ENCODE measurements at regions not wholly inside any gene's neighbourhood (a gene's known extent, or its start where the extent isn't known, plus 50 kb on each side); places are given as distances from the start of the nearest gene placed in this dataset.

DNA sequence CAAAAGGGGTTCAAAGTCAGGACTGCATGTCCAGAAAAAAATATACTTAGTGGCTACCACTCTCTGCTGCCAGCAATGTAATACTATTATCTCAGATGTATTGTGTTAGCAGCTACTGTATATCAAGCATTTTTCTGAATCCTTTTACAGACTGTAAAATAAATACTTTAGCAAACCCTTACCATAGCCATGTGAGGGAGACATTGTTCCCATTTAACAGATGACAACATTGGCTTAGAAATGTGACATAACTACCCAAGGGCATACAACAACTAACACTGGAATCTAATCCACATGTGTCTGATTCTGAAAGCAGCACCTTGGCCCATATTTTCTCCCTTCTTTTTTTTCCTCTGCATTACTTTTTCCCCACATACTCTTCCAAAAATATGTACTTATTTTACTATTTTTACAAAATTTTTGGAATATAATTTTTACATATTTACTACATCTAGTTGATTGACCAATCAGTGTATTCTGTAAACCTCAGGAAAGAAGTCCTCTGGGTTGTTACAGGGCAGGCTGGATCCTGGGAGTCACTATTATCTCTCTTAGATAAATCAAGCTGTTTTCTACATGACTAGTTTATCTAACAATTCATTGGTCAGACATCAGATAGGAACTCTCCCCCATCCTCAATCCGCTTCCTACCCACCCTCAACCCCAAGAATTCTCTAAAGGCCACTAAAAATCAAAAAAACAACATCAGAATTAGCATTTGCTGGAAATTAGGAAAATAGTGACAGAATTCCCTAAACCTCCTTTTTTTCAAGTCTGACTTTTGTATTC lies 154.1 kb downstream of the BTG1 start:
- TF ChIP-seq, protein P1, sequence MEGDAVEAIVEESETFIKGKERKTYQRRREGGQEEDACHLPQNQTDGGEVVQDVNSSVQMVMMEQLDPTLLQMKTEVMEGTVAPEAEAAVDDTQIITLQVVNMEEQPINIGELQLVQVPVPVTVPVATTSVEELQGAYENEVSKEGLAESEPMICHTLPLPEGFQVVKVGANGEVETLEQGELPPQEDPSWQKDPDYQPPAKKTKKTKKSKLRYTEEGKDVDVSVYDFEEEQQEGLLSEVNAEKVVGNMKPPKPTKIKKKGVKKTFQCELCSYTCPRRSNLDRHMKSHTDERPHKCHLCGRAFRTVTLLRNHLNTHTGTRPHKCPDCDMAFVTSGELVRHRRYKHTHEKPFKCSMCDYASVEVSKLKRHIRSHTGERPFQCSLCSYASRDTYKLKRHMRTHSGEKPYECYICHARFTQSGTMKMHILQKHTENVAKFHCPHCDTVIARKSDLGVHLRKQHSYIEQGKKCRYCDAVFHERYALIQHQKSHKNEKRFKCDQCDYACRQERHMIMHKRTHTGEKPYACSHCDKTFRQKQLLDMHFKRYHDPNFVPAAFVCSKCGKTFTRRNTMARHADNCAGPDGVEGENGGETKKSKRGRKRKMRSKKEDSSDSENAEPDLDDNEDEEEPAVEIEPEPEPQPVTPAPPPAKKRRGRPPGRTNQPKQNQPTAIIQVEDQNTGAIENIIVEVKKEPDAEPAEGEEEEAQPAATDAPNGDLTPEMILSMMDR (IDR thresholded peaks at IDR 0.05): no peak
- TF ChIP-seq POLR2A (IDR thresholded peaks at IDR 0.05): no peak
- ATAC-seq: peak; percentile 44 to 62 (median 52)
- no peaks in the 10 kb centered on the region for H3K9me3 ChIP-seq
- H3K4me1 ChIP-seq: no peaks in the 10 kb centered on the region
- H3K27ac ChIP-seq: no peak overlapping the region
- no peak for DNase-seq
- H3K27me3 ChIP-seq: no peaks in the 10 kb centered on the region
- intact Hi-C loops (cut with DNase I): no loop called here
- 100% methylated on average over 1 of the region's 1 CpG for WGBS (ENCODE audit: insufficient coverage, low coverage, low lambda C conversion rate, missing lambda C conversion rate)
- no peaks in the 10 kb centered on the region for H3K36me3 ChIP-seq
- H3K4me3 ChIP-seq: no peak overlapping the region

DNA sequence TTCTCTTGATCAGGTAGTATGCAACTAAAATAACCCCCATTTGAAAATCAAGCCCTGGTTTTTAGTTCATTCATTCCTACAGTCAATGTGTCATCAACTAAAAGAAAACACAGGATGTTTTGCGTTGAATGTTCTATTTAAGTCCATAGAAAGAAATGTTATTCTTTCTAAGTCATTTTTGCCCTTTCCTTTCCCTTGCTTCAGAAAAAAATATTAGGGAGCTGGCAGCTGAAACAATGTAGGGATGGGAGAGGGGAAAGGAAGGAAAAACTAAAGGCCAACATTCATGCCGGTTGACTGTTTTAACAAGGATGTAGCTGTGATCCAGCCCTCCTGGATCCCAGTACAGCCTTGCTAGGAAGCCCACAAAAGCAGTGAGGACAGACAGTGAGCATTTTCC lies 155.1 kb downstream of the BTG1 start:
- WGBS (ENCODE audit: insufficient coverage, low coverage, low lambda C conversion rate, missing lambda C conversion rate): 63% methylated on average over 2 of the region's 2 CpGs
- H3K27me3 ChIP-seq: no peaks in the 10 kb centered on the region
- DNase-seq (no peak), ATAC-seq (peak in 1 of 4 donors; percentile 28)
- no peaks in the 10 kb centered on the region for H3K36me3 ChIP-seq
- no peak overlapping the region for H3K27ac ChIP-seq
- no peaks in the 10 kb centered on the region for H3K9me3 ChIP-seq
- intact Hi-C loops (cut with DNase I): no loop called here
- H3K4me1 ChIP-seq: no peaks in the 10 kb centered on the region
- no peak overlapping the region for H3K4me3 ChIP-seq
- TF ChIP-seq, protein P1 (IDR thresholded peaks at IDR 0.05): no peak

- H3K36me3 ChIP-seq: no peaks in the 10 kb centered on the region
- H3K4me1 ChIP-seq: no peaks in the 10 kb centered on the region
- TF ChIP-seq, protein P1 (IDR thresholded peaks at IDR 0.05): no peak
- TF ChIP-seq POLR2A (IDR thresholded peaks at IDR 0.05): no peak
- no peak overlapping the region for H3K27ac ChIP-seq
- H3K4me3 ChIP-seq: no peak overlapping the region
- WGBS (ENCODE audit: insufficient coverage, low coverage, low lambda C conversion rate, missing lambda C conversion rate): 71% methylated on average over 1 of the region's 1 CpG
- H3K27me3 ChIP-seq: no peaks in the 10 kb centered on the region
- H3K9me3 ChIP-seq: no peaks in the 10 kb centered on the region
- DNase-seq (no peak), ATAC-seq (no peak)
- intact Hi-C loops (cut with DNase I): no loop called here
These were observed 156.5 kb downstream of the BTG1 start for GRCh38 chr12:91989143-91989542.

DNA sequence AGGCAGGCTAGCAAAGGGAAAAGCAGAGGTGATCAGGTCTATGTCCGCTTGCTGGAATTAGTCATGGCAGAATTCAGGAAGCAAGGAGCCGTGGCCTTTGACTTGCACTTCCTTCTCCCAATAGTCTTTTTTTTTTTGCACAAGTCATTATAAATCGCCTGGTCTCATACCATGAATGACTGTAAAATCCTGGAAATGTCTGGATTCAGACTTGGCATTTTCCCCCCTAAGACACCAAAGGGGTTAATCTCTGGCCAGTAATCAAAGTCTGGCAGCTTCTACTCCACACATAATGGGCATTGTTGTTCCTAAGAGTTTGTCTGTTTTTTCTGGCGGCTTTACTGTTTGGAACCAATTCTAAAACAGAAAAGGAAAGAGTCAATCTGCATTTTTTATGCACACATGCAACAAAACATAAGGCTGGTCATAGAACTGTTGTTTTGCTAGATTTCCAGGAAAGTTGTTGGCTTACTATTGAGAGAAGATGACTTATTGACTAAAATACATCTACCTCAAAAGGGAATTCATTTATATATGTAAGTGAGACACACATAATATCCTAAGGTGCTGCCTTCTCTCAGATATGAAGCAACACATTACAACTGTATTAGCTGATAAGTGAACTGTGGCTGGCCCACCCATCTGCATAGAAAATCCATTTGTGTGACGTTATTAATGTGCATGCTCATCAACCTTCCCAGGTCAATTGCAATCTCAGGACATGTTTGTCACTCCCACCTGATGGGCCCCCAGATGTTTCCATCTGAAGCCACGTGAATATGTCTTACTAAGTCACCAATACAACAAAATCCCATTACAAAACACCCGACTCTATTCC lies 157.3 kb downstream of the BTG1 start:
- intact Hi-C loops (cut with DNase I): no loop called here

More for the DNA sequence above, 157.3 kb downstream of the BTG1 start:
- Histone ChIP-seq H3K9me3 (no peaks in the 10 kb centered on the region), H3K36me3 (no peaks in the 10 kb centered on the region), H3K4me3 (no peak overlapping the region), H3K27me3 (no peaks in the 10 kb centered on the region), H3K27ac (no peak overlapping the region), H3K4me1 (no peaks in the 10 kb centered on the region)
- TF ChIP-seq, protein P1 (IDR thresholded peaks at IDR 0.05): no peak
- no peak for TF ChIP-seq POLR2A (IDR thresholded peaks at IDR 0.05)
- 61% methylated on average over 6 of the region's 7 CpGs for WGBS (ENCODE audit: insufficient coverage, low coverage, low lambda C conversion rate, missing lambda C conversion rate)
- DNase-seq: no peak
- peak in 3 of 4 donors; percentile 17 to 78 (median 62) for ATAC-seq

Measured in right lobe of liver (tissue), 6 donors.